Heart right ventricle (tissue), 16 donors: ENCODE measurements at regions not wholly inside any gene's neighbourhood (a gene's known extent, or its start where the extent isn't known, plus 50 kb on each side); places are given as distances from the start of the nearest gene placed in this dataset.

Experiments
- ATAC-seq, 8 donors: fragments of 200-7000 bp; cut with Tn5 transposase; one replicate each; pipeline ENCODE4 v1.9.1; 2020; ENCODE audit warnings: mild to moderate bottlenecking in 8 of 8, moderate library complexity in 8 of 8, moderate number of reproducible peaks in 1 of 8
- DNase-seq, 2 donors: peaks; one replicate each; pipeline ENCODE4 v3.0.0-alpha.2; 2020
- H3K27ac ChIP-seq, 10 donors: fragments of 200-600 bp; sonication (generic) in 2 of 10; one replicate each; pipeline versions ENCODE4 v1.5.0 to v1.8.0; 2020 to 2022; ENCODE audit warnings: mild to moderate bottlenecking in 3 of 10
- H3K27me3 ChIP-seq, 7 donors: fragments of 200-600 bp; one replicate each; pipeline ENCODE4 v1.8.0; 2021 to 2022; ENCODE audit warnings: mild to moderate bottlenecking in 2 of 7
- H3K36me3 ChIP-seq, 9 donors: fragments of 200-600 bp; sonication (generic) in 1 of 9; one replicate each; pipeline versions ENCODE4 v1.5.0 to v1.8.0; 2020 to 2022; ENCODE audit warnings: mild to moderate bottlenecking in 2 of 9
- H3K4me1 ChIP-seq, 9 donors: fragments of 200-600 bp; sonication (generic) in 1 of 9; one replicate each; pipeline versions ENCODE4 v1.5.0 to v1.8.0; 2020 to 2022; ENCODE audit warnings: mild to moderate bottlenecking in 4 of 9
- H3K4me3 ChIP-seq, 10 donors: fragments of 200-600 bp; sonication (generic) in 2 of 10; one replicate each; pipeline versions ENCODE4 v1.5.0 to v1.8.0; 2020 to 2022; ENCODE audit warnings: mild to moderate bottlenecking in 7 of 10, moderate library complexity in 2 of 10
- H3K9me3 ChIP-seq, 11 donors: fragments of 200-600 bp in 10 of 11; sonication (generic) in 2 of 11; one replicate each; pipeline versions ENCODE4 v1.5.0 to v1.8.0; 2013 to 2022; ENCODE audit warnings: mild to moderate bottlenecking in 2 of 11, control low read depth in 1 of 11, moderate library complexity in 1 of 11
- CTCF ChIP-seq, 9 donors: fragments of 200-600 bp; sonication (generic) in 2 of 9; IDR thresholded peaks; one replicate each; pipeline versions ENCODE4 v1.5.0 to v1.8.0; 2021 to 2022; ENCODE audit warnings: antibody characterized with exemption in 9 of 9, mild to moderate bottlenecking in 5 of 9, moderate library complexity in 1 of 9
- WGBS, 2 donors: extraction: QIAGEN DNeasy Blood & Tissue Kit; methylation state at CpG; one replicate each; pipeline ENCODE4 v1.1.7; 2013; ENCODE audit warnings: inconsistent platforms in 1 of 2; 5-methylcytosine and 5-hydroxymethylcytosine counted together
- intact Hi-C, 10 donors: fragments of 100-400 bp; cut with DNase I; formaldehyde crosslinking; loops; one replicate each; pipeline versions ENCODE4 v1.11.1 to v1.14.2; 2022
- donor health status: Arrhythmogenic right ventricular cardiomyopathy.
- donor health status: ischemic (EF 13 %, LVEDD 7.1; RV severe dilation, severe dysfunction).
- donor health status: healthy with polysubstance abuse.
- donor health status: DM: no; HTN: yes; CAD: no.
- donor health status: DM: no; HTN: no; CAD: no.
- donor health status: ischemic (EF 25% LVEDD 6.9; RV normal size, moderate dysfunction).
- donor health status: ischemic (EF 25% LVEDD 5.7; RV mildly dilated, moderate dysfunction).
- donor health status: healthy.
- donor health status: DM: yes; HTN: yes; CAD: no.
- donor health status: Ischemic cardiomyopathy.
- donor health status: ischemic (EF 35%, LVEDD 5.7; RV mildly dilated, moderate dysfunction).
- donor health status: nonischemic (EF 11% LVEDD 7.7; RV severe dilation, severe dysfunction).
- donor health status: DM: yes; HTN: yes; CAD: no.
- donor health status: PGD.
- donor health status: ischemic (EF 29% LVEDD 5.4; RV normal size, mild dysfunction).
- donor health status: nonischemic (EF 23%, LVEDD 6.1; RV moderate dilation, normal function).

GRCh38 chr2:150076281-150076680, 411.2 kb downstream of the RND3 start:
- WGBS, 2 donors, result 55 to 66% methylated on average over 1 of the region's 1 CpG
- Histone ChIP-seq H3K27me3 (no peaks in the 10 kb centered on the region), H3K36me3 (no peaks in the 10 kb centered on the region), H3K4me3 (no peak overlapping the region), H3K27ac (peak overlapping the region in 2 of 10 donors; percentile 1 to 17), H3K9me3 (peaks cover 0 to 22% (median 0%) of the 10 kb centered on the region in 11 donors), H3K4me1 (peaks cover 0 to 8% (median 0%) of the 10 kb centered on the region in 9 donors)
- intact Hi-C loops, result no loop called here
- TF ChIP-seq CTCF (IDR thresholded peaks at IDR 0.05), result no peak
- DNase-seq (no peak), ATAC-seq (no peak)

GRCh38 chr2:150075831-150076230, 411.6 kb downstream of the RND3 start:
- DNase-seq, result no peak
- ATAC-seq, result no peak
- 68 to 81% methylated on average over 2 of the region's 2 CpGs for WGBS, 2 donors
- H3K9me3 ChIP-seq, result peaks cover 0 to 27% (median 0%) of the 10 kb centered on the region in 11 donors
- no peaks in the 10 kb centered on the region for H3K27me3 ChIP-seq
- H3K4me1 ChIP-seq, result peaks cover 0 to 8% (median 0%) of the 10 kb centered on the region in 9 donors
- TF ChIP-seq CTCF (IDR thresholded peaks at IDR 0.05), result no peak
- no peaks in the 10 kb centered on the region for H3K36me3 ChIP-seq
- H3K27ac ChIP-seq, result peak overlapping the region in 2 of 10 donors; percentile 1 to 17
- intact Hi-C loops, result no loop called here
- no peak overlapping the region for H3K4me3 ChIP-seq

- Histone ChIP-seq H3K27me3 (no peaks in the 10 kb centered on the region), H3K4me1 (peaks cover 0 to 17% (median 0%) of the 10 kb centered on the region in 9 donors), H3K4me3 (no peak overlapping the region), H3K9me3 (peaks cover 0 to 12% (median 0%) of the 10 kb centered on the region in 11 donors), H3K27ac (no peak overlapping the region), H3K36me3 (no peaks in the 10 kb centered on the region)
- intact Hi-C loops, result no loop called here
- TF ChIP-seq CTCF (IDR thresholded peaks at IDR 0.05), result no peak
- 93 to 96% methylated on average over 1 of the region's 1 CpG for WGBS, 2 donors
- ATAC-seq (no peak), DNase-seq (no peak)
Measured at GRCh38 chr2:150066490-150066889, 421.0 kb downstream of the RND3 start.

- DNase-seq (no peak), ATAC-seq (peak in 1 of 8 donors; percentile 67)
- Histone ChIP-seq H3K36me3 (no peaks in the 10 kb centered on the region), H3K4me1 (peaks cover 0 to 17% (median 0%) of the 10 kb centered on the region in 9 donors), H3K27ac (peak overlapping the region in 1 of 10 donors; percentile 15), H3K27me3 (no peaks in the 10 kb centered on the region), H3K9me3 (no peaks in the 10 kb centered on the region), H3K4me3 (no peak overlapping the region)
- 62 to 71% methylated on average over 6 of the region's 6 CpGs for WGBS, 2 donors
- TF ChIP-seq CTCF (IDR thresholded peaks at IDR 0.05), result no peak
- intact Hi-C loops, result no loop called here
Measured at GRCh38 chr2:150063931-150064548, 423.4 kb downstream of the RND3 start.
